PC-9 (cell line): ENCODE measurements at regions not wholly inside any gene's neighbourhood (a gene's known extent, or its start where the extent isn't known, plus 50 kb on each side); places are given as distances from the start of the nearest gene placed in this dataset.

Experiments used
- EZH2 ChIP-seq: fragments of 200-600 bp; sonication (generic); IDR thresholded peaks from 2 replicates; pipeline ENCODE4 v1.8.0; 2017; ENCODE audit warnings: antibody characterized with exemption, low read depth
- TF ChIP-seq, protein P1 (sequence below): fragments of 200-600 bp; sonication (generic); conservative IDR thresholded peaks from 2 replicates; pipeline ENCODE4 v1.6.1; 2017; ENCODE audit warnings: mixed run types, antibody characterized with exemption, mild to moderate bottlenecking, moderate library complexity

DNA sequence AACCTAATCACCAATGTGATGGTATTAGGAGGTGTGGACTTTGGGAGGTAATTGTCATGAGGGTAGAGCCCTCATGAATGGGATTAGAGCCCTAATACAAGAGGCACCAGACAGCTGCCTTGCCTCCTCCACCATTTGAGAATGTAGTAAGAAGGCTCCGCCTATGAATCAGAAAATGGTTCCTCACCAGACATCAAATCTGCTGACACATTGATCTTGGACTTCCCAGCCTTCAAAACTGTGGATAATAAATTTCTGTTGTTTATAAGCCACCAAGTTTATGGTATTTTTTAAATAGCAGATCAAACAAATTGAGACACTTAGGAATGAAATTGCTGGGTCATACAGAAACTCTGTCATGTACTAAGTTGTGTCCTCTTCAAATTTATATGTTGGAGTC is 56.8 kb upstream of the COL6A5 start:
- TF ChIP-seq, protein P1, sequence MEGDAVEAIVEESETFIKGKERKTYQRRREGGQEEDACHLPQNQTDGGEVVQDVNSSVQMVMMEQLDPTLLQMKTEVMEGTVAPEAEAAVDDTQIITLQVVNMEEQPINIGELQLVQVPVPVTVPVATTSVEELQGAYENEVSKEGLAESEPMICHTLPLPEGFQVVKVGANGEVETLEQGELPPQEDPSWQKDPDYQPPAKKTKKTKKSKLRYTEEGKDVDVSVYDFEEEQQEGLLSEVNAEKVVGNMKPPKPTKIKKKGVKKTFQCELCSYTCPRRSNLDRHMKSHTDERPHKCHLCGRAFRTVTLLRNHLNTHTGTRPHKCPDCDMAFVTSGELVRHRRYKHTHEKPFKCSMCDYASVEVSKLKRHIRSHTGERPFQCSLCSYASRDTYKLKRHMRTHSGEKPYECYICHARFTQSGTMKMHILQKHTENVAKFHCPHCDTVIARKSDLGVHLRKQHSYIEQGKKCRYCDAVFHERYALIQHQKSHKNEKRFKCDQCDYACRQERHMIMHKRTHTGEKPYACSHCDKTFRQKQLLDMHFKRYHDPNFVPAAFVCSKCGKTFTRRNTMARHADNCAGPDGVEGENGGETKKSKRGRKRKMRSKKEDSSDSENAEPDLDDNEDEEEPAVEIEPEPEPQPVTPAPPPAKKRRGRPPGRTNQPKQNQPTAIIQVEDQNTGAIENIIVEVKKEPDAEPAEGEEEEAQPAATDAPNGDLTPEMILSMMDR: no peak
- no peak for TF ChIP-seq EZH2
